ENCODE measurements at regions not wholly inside any gene's neighbourhood (a gene's known extent, or its start where the extent isn't known, plus 50 kb on each side); places are given as distances from the start of the nearest gene placed in this dataset.

DNA sequence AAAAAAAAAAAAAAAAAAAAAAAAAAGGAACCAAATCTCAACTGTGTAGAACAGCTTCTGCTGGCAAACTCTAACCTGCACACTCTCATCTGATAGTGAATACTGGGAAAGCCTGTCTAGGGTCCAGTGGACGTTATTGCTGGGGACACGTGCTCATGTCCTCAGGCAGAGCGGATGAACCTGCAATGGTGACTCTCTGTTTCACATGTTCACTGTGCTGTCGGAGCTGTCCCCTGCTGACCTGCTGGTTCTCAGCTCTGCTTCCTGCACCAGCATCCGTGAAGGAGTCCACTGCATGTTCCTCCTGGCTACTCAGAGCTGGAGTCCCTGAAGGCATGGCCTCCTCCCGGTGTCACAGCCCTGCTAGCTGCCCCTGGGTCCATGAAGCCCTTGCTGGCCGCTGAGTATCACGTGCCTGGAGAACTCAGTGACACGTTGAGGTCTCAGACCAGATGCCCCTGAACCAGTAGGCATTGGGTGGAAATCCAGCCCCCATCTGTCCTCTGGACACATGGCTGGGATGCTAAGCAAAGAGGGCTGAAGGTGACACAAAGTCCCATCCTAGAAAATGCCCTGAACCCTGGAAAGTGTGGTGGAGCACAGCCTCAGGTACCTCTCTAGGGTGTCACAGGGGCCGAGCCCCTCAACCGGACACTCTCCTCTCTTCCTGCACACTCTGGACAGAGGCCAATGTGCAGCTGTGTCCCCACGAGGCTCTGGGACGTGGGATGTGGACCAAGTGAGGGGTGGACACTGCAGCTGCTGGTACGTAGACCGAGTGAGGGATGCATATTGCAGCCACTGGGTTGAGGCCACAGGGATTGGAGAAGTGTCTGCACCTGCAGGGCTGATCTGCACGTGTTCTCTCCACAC is 54.9 kb upstream of the FRMD1 start:
- TF ChIP-seq ZNF565 (CRISPR knock-in tag; conservative IDR thresholded peaks at IDR 0.05; ENCODE audit: low read depth) (no peak), ZFP3 (CRISPR knock-in tag; IDR thresholded peaks at IDR 0.05) (no peak), GLIS3 (CRISPR knock-in tag; IDR thresholded peaks at IDR 0.05) (no peak), CSDC2 (CRISPR knock-in tag; IDR thresholded peaks at IDR 0.05) (no peak)

Data from SK-N-SH treated with all-trans-retinoic acid at 6 μM for 48 hours (cell line).